ENCODE measurements at regions not wholly inside any gene's neighbourhood (a gene's known extent, or its start where the extent isn't known, plus 50 kb on each side); places are given as distances from the start of the nearest gene placed in this dataset.

DNA sequence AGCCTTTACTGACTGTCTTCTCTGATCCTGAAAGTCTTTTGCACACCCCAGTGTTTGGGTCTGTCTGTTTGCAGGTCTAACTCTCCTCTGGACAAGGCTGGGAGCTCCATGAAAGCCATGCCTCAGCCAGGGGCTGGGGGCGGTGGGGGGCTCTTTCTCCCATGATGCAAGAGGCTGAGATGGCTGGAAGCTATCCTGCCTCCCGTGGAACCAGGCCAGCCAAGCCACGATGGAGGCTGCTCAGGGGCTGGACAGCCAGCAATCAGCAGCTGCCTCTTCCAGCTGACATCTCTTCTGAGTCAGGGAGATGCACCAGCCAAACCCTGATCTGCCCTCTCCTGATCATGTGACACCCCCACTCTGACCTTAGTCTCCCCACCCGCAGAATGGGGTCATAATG, 154.0 kb downstream of the BARX1 start:
- no peaks in the 10 kb centered on the region for H3K36me3 Mint-ChIP-seq (ENCODE audit: low read depth)
- TF ChIP-seq, protein P1, sequence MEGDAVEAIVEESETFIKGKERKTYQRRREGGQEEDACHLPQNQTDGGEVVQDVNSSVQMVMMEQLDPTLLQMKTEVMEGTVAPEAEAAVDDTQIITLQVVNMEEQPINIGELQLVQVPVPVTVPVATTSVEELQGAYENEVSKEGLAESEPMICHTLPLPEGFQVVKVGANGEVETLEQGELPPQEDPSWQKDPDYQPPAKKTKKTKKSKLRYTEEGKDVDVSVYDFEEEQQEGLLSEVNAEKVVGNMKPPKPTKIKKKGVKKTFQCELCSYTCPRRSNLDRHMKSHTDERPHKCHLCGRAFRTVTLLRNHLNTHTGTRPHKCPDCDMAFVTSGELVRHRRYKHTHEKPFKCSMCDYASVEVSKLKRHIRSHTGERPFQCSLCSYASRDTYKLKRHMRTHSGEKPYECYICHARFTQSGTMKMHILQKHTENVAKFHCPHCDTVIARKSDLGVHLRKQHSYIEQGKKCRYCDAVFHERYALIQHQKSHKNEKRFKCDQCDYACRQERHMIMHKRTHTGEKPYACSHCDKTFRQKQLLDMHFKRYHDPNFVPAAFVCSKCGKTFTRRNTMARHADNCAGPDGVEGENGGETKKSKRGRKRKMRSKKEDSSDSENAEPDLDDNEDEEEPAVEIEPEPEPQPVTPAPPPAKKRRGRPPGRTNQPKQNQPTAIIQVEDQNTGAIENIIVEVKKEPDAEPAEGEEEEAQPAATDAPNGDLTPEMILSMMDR (IDR thresholded peaks at IDR 0.05), result no peak
- H3K4me1 Mint-ChIP-seq (ENCODE audit: low read depth), result no peaks in the 10 kb centered on the region
- H3K27ac Mint-ChIP-seq, result no peak overlapping the region
- no peak for DNase-seq
- H3K27me3 Mint-ChIP-seq (ENCODE audit: insufficient read depth), result peaks cover 1% of the 10 kb centered on the region; the same call in 1 of the 2 replicates
- H3K4me3 Mint-ChIP-seq, result no peak overlapping the region
- peaks cover 33% of the 10 kb centered on the region for H3K9me3 Mint-ChIP-seq

DNA sequence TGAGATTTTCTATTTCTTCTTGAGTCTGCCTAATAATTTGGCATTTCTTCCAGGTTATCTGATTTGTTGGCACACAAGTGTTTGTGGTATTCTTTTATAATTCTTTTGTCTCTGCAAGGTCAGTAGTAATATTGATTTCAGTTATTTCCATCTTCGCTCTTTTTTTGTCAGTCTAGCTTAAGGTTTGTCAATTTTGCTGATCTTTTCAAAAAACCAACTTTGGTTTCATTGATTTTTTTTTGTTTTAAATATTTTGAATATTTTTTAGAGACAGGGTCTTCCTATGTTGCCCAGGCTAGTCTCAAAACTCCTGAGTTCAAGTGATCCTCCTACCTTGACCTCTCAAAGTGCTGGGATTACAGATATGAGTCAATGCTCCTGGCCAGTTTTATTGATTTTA, 162.8 kb downstream of the BARX1 start:
- H3K4me3 Mint-ChIP-seq, result no peak overlapping the region
- no peaks in the 10 kb centered on the region; the same call in 1 of the 2 replicates for H3K27me3 Mint-ChIP-seq (ENCODE audit: insufficient read depth)
- DNase-seq, result no peak
- H3K27ac Mint-ChIP-seq, result no peak overlapping the region
- peaks cover 12% of the 10 kb centered on the region for H3K9me3 Mint-ChIP-seq
- TF ChIP-seq, protein P1 (IDR thresholded peaks at IDR 0.05), result no peak
- no peaks in the 10 kb centered on the region for H3K4me1 Mint-ChIP-seq (ENCODE audit: low read depth)
- H3K36me3 Mint-ChIP-seq (ENCODE audit: low read depth), result no peaks in the 10 kb centered on the region

DNA sequence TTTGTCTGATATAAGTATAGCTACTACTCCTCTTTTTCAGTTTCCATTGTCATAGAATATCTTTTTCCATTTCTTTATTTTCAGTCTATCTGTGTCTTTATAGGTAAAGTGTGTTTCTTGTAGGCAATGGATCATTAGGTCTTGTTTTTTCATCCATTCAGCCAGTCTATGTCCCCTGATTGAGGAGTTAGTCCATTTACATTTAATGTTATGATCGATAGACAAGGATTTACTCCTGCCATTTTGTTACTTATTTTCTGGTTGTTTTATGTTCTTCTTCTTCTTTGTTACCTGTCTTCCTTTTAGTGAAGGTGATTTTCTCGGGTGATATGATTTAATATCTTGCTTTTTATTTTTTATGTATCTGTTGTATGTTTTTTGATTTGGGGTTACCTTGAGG, 169.0 kb downstream of the BARX1 start:
- peaks cover 21% of the 10 kb centered on the region for H3K9me3 Mint-ChIP-seq
- no peaks in the 10 kb centered on the region for H3K4me1 Mint-ChIP-seq (ENCODE audit: low read depth)
- no peaks in the 10 kb centered on the region; the same call in 1 of the 2 replicates for H3K27me3 Mint-ChIP-seq (ENCODE audit: insufficient read depth)
- TF ChIP-seq, protein P1 (IDR thresholded peaks at IDR 0.05), result no peak
- H3K27ac Mint-ChIP-seq, result no peak overlapping the region
- no peaks in the 10 kb centered on the region for H3K36me3 Mint-ChIP-seq (ENCODE audit: low read depth)
- H3K4me3 Mint-ChIP-seq, result no peak overlapping the region
- no peak for DNase-seq

DNA sequence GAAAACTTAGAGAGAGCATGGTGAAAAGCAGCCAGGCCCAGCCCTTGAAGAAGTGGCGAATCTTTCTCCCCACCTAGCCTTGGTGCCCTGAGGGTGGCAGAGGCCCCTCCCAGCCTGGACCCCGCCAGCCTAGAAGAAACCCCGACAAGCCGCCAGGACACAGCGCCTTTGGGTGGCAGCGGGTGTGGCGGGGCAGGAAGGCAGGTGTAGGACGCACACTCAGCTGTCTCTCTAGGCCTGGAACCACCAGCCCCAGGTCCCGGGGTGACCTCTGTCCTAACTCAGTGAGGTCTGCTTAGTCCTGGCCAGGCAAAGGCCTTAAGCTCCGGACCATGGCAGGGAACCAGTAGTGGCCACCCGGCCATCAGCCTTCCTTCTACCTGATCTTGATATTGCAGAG, 178.3 kb downstream of the BARX1 start:
- H3K27ac Mint-ChIP-seq, result no peak overlapping the region
- no peaks in the 10 kb centered on the region for H3K4me1 Mint-ChIP-seq (ENCODE audit: low read depth)
- H3K36me3 Mint-ChIP-seq (ENCODE audit: low read depth), result no peaks in the 10 kb centered on the region
- H3K9me3 Mint-ChIP-seq, result peaks cover 7% of the 10 kb centered on the region
- no peak overlapping the region for H3K4me3 Mint-ChIP-seq
- TF ChIP-seq, protein P1 (IDR thresholded peaks at IDR 0.05), result no peak
- no peak for DNase-seq
- H3K27me3 Mint-ChIP-seq (ENCODE audit: insufficient read depth), result peaks cover 1% of the 10 kb centered on the region; the same call in 1 of the 2 replicates

DNA sequence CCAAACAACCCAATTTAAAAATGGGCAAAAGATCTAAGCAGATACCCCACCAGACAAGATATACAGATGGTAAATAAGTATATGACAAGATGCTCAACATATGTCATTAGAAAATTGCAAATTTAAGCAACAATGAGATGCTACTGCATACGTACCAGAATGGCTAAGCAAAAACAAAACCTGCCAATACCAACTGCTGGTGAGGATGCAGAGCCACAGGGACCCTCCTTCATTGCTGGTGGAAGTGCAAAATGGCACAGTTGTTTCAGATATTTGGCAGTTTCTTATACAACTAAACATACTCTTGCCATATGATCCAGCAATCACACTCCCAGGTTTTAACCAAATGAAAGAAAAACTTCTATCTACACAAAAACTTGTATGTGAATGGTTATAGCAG, 178.9 kb downstream of the BARX1 start:
- Mint-ChIP-seq H3K4me3 (no peak overlapping the region), H3K36me3 (ENCODE audit: low read depth) (no peaks in the 10 kb centered on the region), H3K27me3 (ENCODE audit: insufficient read depth) (peaks cover 1% of the 10 kb centered on the region; the same call in 1 of the 2 replicates), H3K4me1 (ENCODE audit: low read depth) (no peaks in the 10 kb centered on the region), H3K27ac (no peak overlapping the region), H3K9me3 (peaks cover 11% of the 10 kb centered on the region)
- DNase-seq, result no peak
- TF ChIP-seq, protein P1 (IDR thresholded peaks at IDR 0.05), result no peak
